Osteoblast (primary cell): ENCODE measurements at regions not wholly inside any gene's neighbourhood (a gene's known extent, or its start where the extent isn't known, plus 50 kb on each side); places are given as distances from the start of the nearest gene placed in this dataset.

Source experiments
- DNase-seq: peaks from one replicate; pipeline ENCODE4 v3.0.0; 2011; ENCODE audit warnings: low spot score, mixed read lengths; ENCODE audit not compliant: insufficient read length; ENCODE audit errors: missing footprints
- H2AFZ ChIP-seq: 2 replicates; pipeline ENCODE4 v1.6.0; 2011; ENCODE audit warnings: mild to moderate bottlenecking, low read length
- H3K27ac ChIP-seq: 2 replicates; pipeline ENCODE4 v1.5.1; 2011; ENCODE audit warnings: mild to moderate bottlenecking, low read depth, low read length, moderate library complexity
- H3K27me3 ChIP-seq: 2 replicates; pipeline ENCODE4 v1.6.0; 2012; ENCODE audit warnings: mild to moderate bottlenecking, control low read depth, inconsistent platforms, low read length, moderate library complexity; ENCODE audit not compliant: insufficient read depth
- H3K36me3 ChIP-seq: 2 replicates; pipeline ENCODE4 v1.5.1; 2011; ENCODE audit warnings: mild to moderate bottlenecking, low read length, control low read depth, moderate library complexity; ENCODE audit not compliant: insufficient read depth
- H3K4me1 ChIP-seq: 2 replicates; pipeline ENCODE4 v1.5.1; 2011; ENCODE audit warnings: mild to moderate bottlenecking, low read length, control low read depth, moderate library complexity; ENCODE audit not compliant: insufficient read depth
- H3K4me2 ChIP-seq: 2 replicates; pipeline ENCODE4 v1.6.0; 2011; ENCODE audit warnings: mild to moderate bottlenecking, low read length; ENCODE audit not compliant: insufficient read depth
- H3K4me3 ChIP-seq: fragments of 200-600 bp; sonication (generic); 3 replicates; pipeline ENCODE4 v1.5.1; 2012; ENCODE audit warnings: mild to moderate bottlenecking, low read length, inconsistent platforms; ENCODE audit not compliant: insufficient read depth
- H3K79me2 ChIP-seq: 2 replicates; pipeline ENCODE4 v1.6.0; 2012; ENCODE audit warnings: mild to moderate bottlenecking, low read length, control low read depth, inconsistent platforms; ENCODE audit not compliant: insufficient read depth
- H3K9me3 ChIP-seq: 2 replicates; pipeline ENCODE4 v1.5.1; 2011; ENCODE audit warnings: low read depth, low read length, control low read depth
- H4K20me1 ChIP-seq: 2 replicates; pipeline ENCODE4 v1.6.0; 2012; ENCODE audit warnings: mild to moderate bottlenecking, low read length, control low read depth; ENCODE audit not compliant: insufficient read depth
- CTCF ChIP-seq: IDR thresholded peaks from 2 replicates; pipeline ENCODE4 v1.5.1; 2011; ENCODE audit warnings: mild to moderate bottlenecking, low read depth, low read length, moderate library complexity; ENCODE audit errors: extremely low read depth

GRCh38 chr15:96818861-96819260 is 488.4 kb downstream of the NR2F2 start:
- no peaks in the 10 kb centered on the region for H3K79me2 ChIP-seq
- no peaks in the 10 kb centered on the region for H4K20me1 ChIP-seq
- H3K36me3 ChIP-seq = no peaks in the 10 kb centered on the region
- H3K27me3 ChIP-seq = no peaks in the 10 kb centered on the region
- H3K4me3 ChIP-seq = no peak overlapping the region
- no peak overlapping the region for H3K27ac ChIP-seq
- no peak for TF ChIP-seq CTCF
- DNase-seq = no peak
- no peaks in the 10 kb centered on the region for H3K9me3 ChIP-seq
- H2AFZ ChIP-seq = no peak overlapping the region
- no peaks in the 10 kb centered on the region for H3K4me1 ChIP-seq
- H3K4me2 ChIP-seq = no peak overlapping the region

GRCh38 chr15:96827981-96828380 is 497.5 kb downstream of the NR2F2 start:
- no peak overlapping the region for H3K27ac ChIP-seq
- no peak overlapping the region for H2AFZ ChIP-seq
- no peak for TF ChIP-seq CTCF
- H3K4me2 ChIP-seq = no peak overlapping the region
- H3K4me1 ChIP-seq = no peaks in the 10 kb centered on the region
- H3K36me3 ChIP-seq = no peaks in the 10 kb centered on the region
- H3K4me3 ChIP-seq = no peak overlapping the region
- no peaks in the 10 kb centered on the region for H4K20me1 ChIP-seq
- H3K27me3 ChIP-seq = no peaks in the 10 kb centered on the region
- no peak for DNase-seq
- H3K9me3 ChIP-seq = peaks cover 3% of the 10 kb centered on the region
- H3K79me2 ChIP-seq = no peaks in the 10 kb centered on the region

GRCh38 chr15:96837241-96837970 is 506.9 kb downstream of the NR2F2 start:
- no peaks in the 10 kb centered on the region for H3K9me3 ChIP-seq
- H3K4me2 ChIP-seq = no peak overlapping the region
- H3K4me3 ChIP-seq = no peak overlapping the region
- DNase-seq = no peak
- H3K27ac ChIP-seq = no peak overlapping the region
- no peak overlapping the region for H2AFZ ChIP-seq
- no peak for TF ChIP-seq CTCF
- H3K36me3 ChIP-seq = no peaks in the 10 kb centered on the region
- no peaks in the 10 kb centered on the region for H3K27me3 ChIP-seq
- no peaks in the 10 kb centered on the region for H3K4me1 ChIP-seq
- no peaks in the 10 kb centered on the region for H3K79me2 ChIP-seq
- no peaks in the 10 kb centered on the region for H4K20me1 ChIP-seq

- no peaks in the 10 kb centered on the region for H3K36me3 ChIP-seq
- H2AFZ ChIP-seq = no peak overlapping the region
- H3K27me3 ChIP-seq = no peaks in the 10 kb centered on the region
- no peak overlapping the region for H3K27ac ChIP-seq
- H3K79me2 ChIP-seq = no peaks in the 10 kb centered on the region
- H3K4me3 ChIP-seq = no peak overlapping the region
- H3K4me1 ChIP-seq = no peaks in the 10 kb centered on the region
- no peaks in the 10 kb centered on the region for H4K20me1 ChIP-seq
- H3K9me3 ChIP-seq = no peaks in the 10 kb centered on the region
- H3K4me2 ChIP-seq = no peak overlapping the region
- DNase-seq = no peak
- no peak for TF ChIP-seq CTCF
These were observed 507.6 kb downstream of the NR2F2 start for GRCh38 chr15:96838081-96838480.
